OCI-LY7 (cell line): ENCODE measurements at regions not wholly inside any gene's neighbourhood (a gene's known extent, or its start where the extent isn't known, plus 50 kb on each side); places are given as distances from the start of the nearest gene placed in this dataset.

Experiments
- BruUV-seq: library from RNA; stranded (reverse); fragments of 400-500 nt; replicated peaks from 2 replicates; lab custom pipeline; 2021; lab: Mats Ljungman, UMichigan
- CTCF ChIA-PET: fragments of 300-600 bp; sonication (Branson Sonifier 250); formaldehyde crosslinking; loops from one replicate; lab custom pipeline; 2022; ENCODE audit warnings: antibody characterized with exemption; ENCODE audit not compliant: unreplicated experiment; lab: Charles Lee
- POLR2A ChIA-PET: fragments of 300-600 bp; sonication (Branson Sonifier 250); formaldehyde crosslinking; loops from one replicate; lab custom pipeline; 2022; ENCODE audit warnings: antibody characterized with exemption; lab: Charles Lee
- DNase-seq: peaks from one replicate; pipeline ENCODE4 v3.0.0-alpha.2; 2015; ENCODE audit warnings: low spot score
- H2AFZ ChIP-seq: fragments of 200-600 bp; sonication (generic), shearing (Covaris generic); 2 replicates; pipeline ENCODE4 v1.6.1; 2014; ENCODE audit warnings: mild to moderate bottlenecking, antibody characterized with exemption, low read length, moderate library complexity
- H3K27ac ChIP-seq: fragments of 200-600 bp; sonication (generic); 2 replicates; pipeline ENCODE4 v1.5.1; 2014; ENCODE audit warnings: mixed run types, low read depth, mild to moderate bottlenecking, moderate library complexity, low read length, inconsistent platforms; ENCODE audit not compliant: poor library complexity, severe bottlenecking
- H3K36me3 ChIP-seq: fragments of 200-600 bp; sonication (generic); 2 replicates; pipeline ENCODE4 v1.6.1; 2014; ENCODE audit warnings: mild to moderate bottlenecking, antibody characterized with exemption, low read length, moderate library complexity, mixed read lengths; ENCODE audit not compliant: insufficient read depth
- H3K4me1 ChIP-seq: fragments of 200-600 bp; sonication (generic); 2 replicates; pipeline ENCODE4 v1.5.1; 2014; ENCODE audit warnings: mild to moderate bottlenecking, low read length; ENCODE audit not compliant: insufficient read depth, poor library complexity, severe bottlenecking
- H3K4me2 ChIP-seq: fragments of 200-600 bp; sonication (generic); 2 replicates; pipeline ENCODE4 v1.6.1; 2014; ENCODE audit warnings: mild to moderate bottlenecking, low read length
- H3K4me3 ChIP-seq: fragments of 200-600 bp; sonication (generic); 2 replicates; pipeline ENCODE4 v1.5.1; 2014; ENCODE audit warnings: mild to moderate bottlenecking, low read depth, low read length; ENCODE audit not compliant: poor library complexity, severe bottlenecking
- H3K79me2 ChIP-seq: fragments of 200-600 bp; sonication (generic); 2 replicates; pipeline ENCODE4 v1.6.1; 2016; ENCODE audit warnings: low read depth, mild to moderate bottlenecking, low read length, moderate library complexity, mixed read lengths; ENCODE audit not compliant: insufficient read depth
- H3K9me2 ChIP-seq: fragments of 200-600 bp; sonication (generic); 2 replicates; pipeline ENCODE4 v1.6.1; 2016; ENCODE audit warnings: mild to moderate bottlenecking, low read length, mixed read lengths; ENCODE audit not compliant: insufficient read depth
- H3K9me3 ChIP-seq: fragments of 200-600 bp; sonication (generic); 2 replicates; pipeline ENCODE4 v1.6.1; 2014; ENCODE audit warnings: mild to moderate bottlenecking, mixed run types, low read length, mixed read lengths
- H4K20me1 ChIP-seq: fragments of 200-600 bp; sonication (generic); 2 replicates; pipeline ENCODE4 v1.6.1; 2014; ENCODE audit warnings: mild to moderate bottlenecking, antibody characterized with exemption, low read length, moderate library complexity, mixed read lengths; ENCODE audit not compliant: insufficient read depth
- EZH2phosphoT487 ChIP-seq: fragments of 200-600 bp; sonication (generic); IDR thresholded peaks from 2 replicates; pipeline ENCODE4 v1.6.1; 2018; ENCODE audit warnings: low read depth, borderline replicate concordance, mild to moderate bottlenecking, mixed run types, antibody characterized with exemption, low read length, moderate library complexity, mixed read lengths
- intact Hi-C: fragments of 100-400 bp; cut with micrococcal nuclease; formaldehyde crosslinking; loops from one replicate; pipeline ENCODE4 v1.10.0; 2022; ENCODE audit not compliant: unreplicated experiment
- TF ChIP-seq, protein P1 (sequence below): fragments of 200-600 bp; sonication (generic); conservative IDR thresholded peaks from 2 replicates; pipeline ENCODE4 v1.5.1; 2014; ENCODE audit warnings: mild to moderate bottlenecking, antibody characterized with exemption, low read length, moderate library complexity, mixed read lengths

GRCh38 chr16:64390102-64390501, 731.8 kb downstream of the CDH11 start:
- Histone ChIP-seq H3K9me2 (no peaks in the 10 kb centered on the region), H4K20me1 (no peaks in the 10 kb centered on the region), H3K4me3 (no peak overlapping the region), H3K4me2 (no peak overlapping the region), H2AFZ (peak overlapping the region; percentile 79; the same call in 1 of the 2 replicates), H3K27ac (no peak overlapping the region), H3K36me3 (no peaks in the 10 kb centered on the region; the same call in 1 of the 2 replicates), H3K4me1 (peaks cover 6% of the 10 kb centered on the region), H3K9me3 (peaks cover 12% of the 10 kb centered on the region; the same call in 1 of the 2 replicates), H3K79me2 (no peaks in the 10 kb centered on the region)
- intact Hi-C loops: no loop called here
- ChIA-PET CTCF (no interaction called here), POLR2A (interaction anchor here (0.5 to 0.9 kb wide), 3 partner anchors 15 to 457 kb away, joined by 3 read pairs; no protein-coding TSS in a partner anchor)
- TF ChIP-seq, protein P1, sequence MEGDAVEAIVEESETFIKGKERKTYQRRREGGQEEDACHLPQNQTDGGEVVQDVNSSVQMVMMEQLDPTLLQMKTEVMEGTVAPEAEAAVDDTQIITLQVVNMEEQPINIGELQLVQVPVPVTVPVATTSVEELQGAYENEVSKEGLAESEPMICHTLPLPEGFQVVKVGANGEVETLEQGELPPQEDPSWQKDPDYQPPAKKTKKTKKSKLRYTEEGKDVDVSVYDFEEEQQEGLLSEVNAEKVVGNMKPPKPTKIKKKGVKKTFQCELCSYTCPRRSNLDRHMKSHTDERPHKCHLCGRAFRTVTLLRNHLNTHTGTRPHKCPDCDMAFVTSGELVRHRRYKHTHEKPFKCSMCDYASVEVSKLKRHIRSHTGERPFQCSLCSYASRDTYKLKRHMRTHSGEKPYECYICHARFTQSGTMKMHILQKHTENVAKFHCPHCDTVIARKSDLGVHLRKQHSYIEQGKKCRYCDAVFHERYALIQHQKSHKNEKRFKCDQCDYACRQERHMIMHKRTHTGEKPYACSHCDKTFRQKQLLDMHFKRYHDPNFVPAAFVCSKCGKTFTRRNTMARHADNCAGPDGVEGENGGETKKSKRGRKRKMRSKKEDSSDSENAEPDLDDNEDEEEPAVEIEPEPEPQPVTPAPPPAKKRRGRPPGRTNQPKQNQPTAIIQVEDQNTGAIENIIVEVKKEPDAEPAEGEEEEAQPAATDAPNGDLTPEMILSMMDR: no peak
- TF ChIP-seq EZH2phosphoT487: no peak
- no TSS peak for BruUV-seq
- DNase-seq: no peak

- Histone ChIP-seq H2AFZ (peak overlapping the region; percentile 12; the same call in 1 of the 2 replicates), H3K4me2 (no peak overlapping the region), H3K36me3 (peaks cover 10% of the 10 kb centered on the region; the same call in 1 of the 2 replicates), H3K9me3 (peaks cover 47% of the 10 kb centered on the region), H3K9me2 (no peaks in the 10 kb centered on the region), H4K20me1 (no peaks in the 10 kb centered on the region), H3K4me3 (no peak overlapping the region), H3K27ac (no peak overlapping the region), H3K79me2 (no peaks in the 10 kb centered on the region), H3K4me1 (no peaks in the 10 kb centered on the region)
- DNase-seq: no peak
- intact Hi-C loops: no loop called here
- TF ChIP-seq EZH2phosphoT487: no peak
- TF ChIP-seq, protein P1: no peak
- ChIA-PET POLR2A (interaction anchor here (0.8 kb wide), 1 partner anchor 10 kb away, joined by 5 read pairs; no protein-coding TSS in a partner anchor), CTCF (no interaction called here)
- BruUV-seq: no TSS peak
Measured at GRCh38 chr16:64384636-64385035, 737.2 kb downstream of the CDH11 start.

DNA sequence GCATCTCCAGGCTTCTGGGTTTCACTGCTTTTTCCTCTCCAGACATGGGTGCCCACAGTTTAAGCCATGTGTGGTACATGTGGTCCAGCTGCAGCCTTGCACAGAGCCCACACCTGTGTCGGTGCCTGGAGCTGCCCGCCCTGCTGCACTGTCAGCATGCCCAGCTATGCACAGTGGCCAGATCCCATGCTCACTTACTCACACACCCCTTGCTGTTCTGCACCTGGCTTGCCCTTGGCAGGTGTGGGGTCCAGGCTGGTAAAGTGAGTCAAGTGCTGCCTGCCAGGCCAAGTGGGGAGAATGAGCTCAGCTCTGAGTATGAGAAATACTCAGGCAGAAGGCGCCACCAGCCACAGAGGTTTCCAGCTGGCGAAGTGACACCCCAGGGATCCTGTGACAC, 739.9 kb downstream of the CDH11 start:
- DNase-seq: no peak
- peaks cover 10% of the 10 kb centered on the region; the same call in 1 of the 2 replicates for H3K36me3 ChIP-seq
- ChIA-PET CTCF (interaction anchor here (0.6 kb wide), 1 partner anchor 292 kb away, joined by 3 read pairs; no protein-coding TSS in a partner anchor), POLR2A (interaction anchor here (0.5 to 1.4 kb wide), 3 partner anchors 69 to 163 kb away, joined by 3 to 5 read pairs (median 3); no protein-coding TSS in a partner anchor)
- intact Hi-C loops: no loop called here
- no peak overlapping the region for H3K27ac ChIP-seq
- H3K9me3 ChIP-seq: peaks cover 48% of the 10 kb centered on the region
- no peaks in the 10 kb centered on the region for H3K9me2 ChIP-seq
- H2AFZ ChIP-seq: no peak overlapping the region
- no peak overlapping the region for H3K4me3 ChIP-seq
- no peaks in the 10 kb centered on the region for H3K4me1 ChIP-seq
- H3K4me2 ChIP-seq: no peak overlapping the region
- no peaks in the 10 kb centered on the region for H3K79me2 ChIP-seq
- H4K20me1 ChIP-seq: no peaks in the 10 kb centered on the region
- TF ChIP-seq, protein P1: no peak
- no peak for TF ChIP-seq EZH2phosphoT487
- BruUV-seq: no TSS peak
